ENCODE measurements at regions not wholly inside any gene's neighbourhood (a gene's known extent, or its start where the extent isn't known, plus 50 kb on each side); places are given as distances from the start of the nearest gene placed in this dataset.
"Not testable (repeated sequence)": the region's sequence is repeated elsewhere in the genome, so short reads cannot be mapped to it uniquely, and the experiment has no call there.

DNA sequence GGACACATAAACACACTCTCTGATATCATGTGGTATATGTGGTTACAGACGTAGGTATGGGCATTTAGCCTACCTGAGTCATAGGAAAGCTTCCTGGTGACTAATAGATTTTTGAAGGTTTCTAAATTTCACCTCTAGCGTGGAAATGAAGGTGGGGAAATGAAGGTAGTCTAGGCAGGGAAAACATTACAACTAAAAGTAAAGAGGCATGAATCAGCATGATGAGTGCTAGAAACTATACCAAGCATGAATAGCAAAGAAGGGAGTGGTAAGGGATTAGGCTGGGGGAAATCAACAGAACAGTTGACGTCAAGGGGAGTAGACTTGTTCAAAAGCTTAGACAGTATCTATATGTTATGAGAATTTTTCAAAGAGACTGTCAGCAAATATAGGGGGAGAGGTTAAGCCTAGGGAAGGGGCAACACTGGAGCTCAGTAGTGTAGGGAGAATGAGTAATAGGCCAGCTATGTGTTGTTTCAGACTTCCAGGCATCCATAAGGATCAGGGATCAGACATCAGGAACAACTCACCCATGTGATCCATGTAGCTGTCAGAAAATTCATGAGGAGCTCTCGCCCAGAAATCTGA lies 279.3 kb upstream of the DIPK2B start:
- DNase-seq (ENCODE audit: low read depth): no peak

DNA sequence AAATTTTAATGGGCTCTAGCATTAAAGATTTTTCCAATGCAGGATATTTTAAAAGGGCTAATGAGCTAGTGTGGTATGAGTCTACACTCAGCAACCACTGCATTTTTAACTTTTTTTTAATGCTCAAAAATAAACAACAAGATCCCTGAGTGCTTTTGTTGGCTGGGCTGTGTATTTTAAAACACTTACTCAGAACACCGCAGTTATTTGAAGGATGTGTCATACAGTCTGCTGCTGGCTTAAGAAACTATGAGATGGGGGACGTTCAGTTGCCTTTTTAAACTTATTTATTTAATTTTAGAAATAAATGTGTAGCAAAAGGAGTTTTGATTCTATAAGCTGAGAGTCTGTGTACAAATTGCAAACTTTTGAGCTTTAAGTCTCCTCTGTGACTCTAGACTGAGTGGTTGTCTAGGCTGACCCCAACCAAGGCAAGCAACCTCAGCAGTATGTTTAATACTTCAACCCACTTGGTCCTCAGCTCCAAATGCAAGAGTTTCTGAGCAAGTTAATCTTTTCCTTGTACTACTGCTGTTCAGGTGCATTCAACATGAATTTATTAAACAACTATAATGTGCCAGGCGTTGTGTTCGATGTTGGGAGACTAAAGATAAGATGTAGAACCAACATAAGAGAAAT lies 278.6 kb upstream of the DIPK2B start:
- no peak for DNase-seq (ENCODE audit: low read depth)

DNA sequence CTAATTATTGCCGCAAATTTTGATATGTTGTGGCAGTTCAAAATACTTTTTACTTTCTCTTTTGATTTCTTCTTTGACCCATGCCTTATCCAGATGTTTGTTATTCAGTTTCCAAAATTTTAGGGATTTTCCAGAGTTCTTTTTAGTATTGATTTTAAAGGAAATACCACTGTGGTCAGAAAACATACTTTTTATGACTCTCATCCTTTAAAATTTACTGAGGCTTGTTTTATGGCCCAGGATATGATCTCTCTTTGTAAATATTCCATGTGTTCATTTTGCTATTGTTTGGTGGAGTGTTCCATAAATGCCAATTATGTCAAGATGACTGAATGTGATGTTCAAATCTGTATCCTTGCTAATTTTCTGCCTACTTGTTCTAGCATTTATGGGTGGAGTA lies 272.3 kb upstream of the DIPK2B start:
- no peak for DNase-seq (ENCODE audit: low read depth)

DNA sequence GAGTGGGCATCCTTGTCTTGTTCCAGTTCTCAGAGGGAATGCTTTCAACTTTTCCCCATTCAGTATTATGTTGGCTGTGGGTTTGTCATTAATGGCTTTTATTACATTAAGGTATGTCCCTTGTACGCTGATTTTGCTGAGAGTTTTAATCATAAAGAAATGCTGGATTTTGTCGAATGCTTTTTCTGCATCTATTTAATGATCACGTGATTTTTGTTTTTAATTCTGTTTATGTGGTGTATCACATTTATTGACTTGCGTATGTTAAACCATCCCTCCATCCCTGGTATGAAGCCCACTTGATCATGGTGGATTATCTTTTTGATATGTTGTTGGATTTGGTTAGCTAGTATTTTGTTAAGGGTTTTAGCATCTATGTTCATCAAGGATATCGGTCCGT lies 266.9 kb upstream of the DIPK2B start:
- not testable (repeated sequence) for DNase-seq (ENCODE audit: low read depth)

DNA sequence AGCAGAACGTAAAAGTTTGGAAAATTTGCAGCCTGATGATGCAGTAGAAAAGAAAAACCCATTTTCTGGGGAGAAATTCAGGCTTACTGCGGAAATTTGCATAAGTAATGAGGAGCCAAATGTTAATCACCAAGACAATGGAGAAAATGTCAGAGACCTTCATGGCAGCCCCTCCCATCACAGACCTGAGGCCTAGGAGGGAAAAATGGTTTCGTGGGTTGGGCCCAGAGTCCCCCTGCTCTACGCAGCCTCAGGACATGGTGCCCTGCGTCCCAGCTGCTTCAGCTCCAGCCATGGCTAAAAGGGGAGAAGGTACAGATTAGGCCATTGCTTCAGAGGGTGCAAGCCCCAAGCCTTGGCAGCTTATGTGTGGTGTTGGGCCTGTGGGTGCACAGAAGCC lies 255.1 kb upstream of the DIPK2B start:
- not testable (repeated sequence) for DNase-seq (ENCODE audit: low read depth)

DNA sequence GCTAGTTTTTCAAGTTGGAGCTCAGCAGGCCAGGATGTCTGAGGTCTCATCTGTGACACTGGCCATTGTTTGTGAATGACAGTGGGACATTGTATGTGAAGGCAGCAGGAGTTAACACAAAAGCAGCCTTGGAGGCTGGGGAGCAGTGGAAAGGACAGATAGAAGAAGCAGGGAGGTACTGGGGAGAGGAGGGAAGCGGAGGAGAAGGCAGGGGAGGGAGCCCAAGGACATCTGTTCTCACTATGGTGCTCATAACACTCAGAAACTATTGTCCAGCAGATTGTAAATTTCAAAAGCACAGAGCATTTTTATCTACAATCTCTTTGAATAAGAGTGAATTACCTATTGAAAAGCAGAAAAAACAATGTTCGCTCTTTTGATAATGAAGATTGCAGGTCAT lies 253.6 kb upstream of the DIPK2B start:
- DNase-seq (ENCODE audit: low read depth): no peak

DNA sequence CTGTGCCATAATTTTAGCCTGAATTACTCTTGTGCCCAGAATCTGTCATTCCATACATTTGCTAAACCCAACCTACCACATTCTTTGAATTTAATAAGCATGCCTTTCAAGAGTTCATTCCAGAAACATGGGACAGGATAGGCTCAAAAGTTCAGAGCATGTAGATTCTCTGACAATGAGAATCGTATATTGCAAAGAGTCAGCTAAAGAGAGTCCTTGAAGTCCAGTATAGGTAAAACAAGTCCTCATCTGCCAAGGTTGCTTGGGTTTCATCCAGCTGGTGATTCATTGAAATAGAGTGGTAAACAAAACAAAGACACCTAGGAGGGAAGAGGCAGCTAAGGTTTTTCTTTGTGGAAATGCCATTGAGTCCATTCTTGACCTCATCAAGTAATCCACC lies 249.3 kb upstream of the DIPK2B start:
- no peak for DNase-seq (ENCODE audit: low read depth)

DNA sequence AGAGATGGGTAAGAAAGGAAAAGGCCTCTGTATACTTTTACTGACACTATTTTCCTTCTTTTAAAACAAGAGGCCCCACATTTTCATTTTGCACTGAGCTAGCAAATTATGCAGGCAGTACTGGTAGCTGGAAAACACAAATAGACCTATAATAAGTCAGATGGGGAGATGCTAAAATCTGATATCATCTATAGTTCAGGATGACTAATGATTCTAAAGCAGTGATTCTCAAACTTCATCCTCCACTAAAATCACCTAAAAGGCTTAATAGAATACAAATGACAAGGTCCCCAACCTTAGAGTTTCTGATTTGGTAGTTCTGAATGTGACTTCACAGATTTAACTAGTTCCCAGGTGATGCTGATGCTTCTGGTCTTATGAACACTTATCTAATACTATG lies 247.3 kb upstream of the DIPK2B start:
- DNase-seq (ENCODE audit: low read depth): no peak

DNA sequence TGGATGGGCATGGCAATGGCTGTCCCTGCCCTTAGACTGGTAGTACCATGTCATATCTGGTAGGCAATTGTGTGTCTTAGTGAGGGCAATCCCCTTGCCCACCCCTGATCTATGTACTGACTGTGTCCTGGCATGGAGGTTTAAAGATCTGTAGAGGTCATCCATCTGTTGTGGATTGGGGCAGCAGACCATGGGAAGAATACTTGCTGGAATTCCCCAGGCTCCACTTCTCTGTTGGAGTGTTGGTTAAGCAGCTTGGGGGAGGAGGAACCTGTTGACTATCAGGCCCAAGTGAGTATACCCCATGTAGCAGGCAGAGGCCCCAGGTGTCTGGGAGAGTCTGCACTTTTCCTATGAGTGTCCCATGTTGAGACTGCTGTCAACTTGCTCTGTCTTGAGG lies 246.7 kb upstream of the DIPK2B start:
- no peak for DNase-seq (ENCODE audit: low read depth)

DNA sequence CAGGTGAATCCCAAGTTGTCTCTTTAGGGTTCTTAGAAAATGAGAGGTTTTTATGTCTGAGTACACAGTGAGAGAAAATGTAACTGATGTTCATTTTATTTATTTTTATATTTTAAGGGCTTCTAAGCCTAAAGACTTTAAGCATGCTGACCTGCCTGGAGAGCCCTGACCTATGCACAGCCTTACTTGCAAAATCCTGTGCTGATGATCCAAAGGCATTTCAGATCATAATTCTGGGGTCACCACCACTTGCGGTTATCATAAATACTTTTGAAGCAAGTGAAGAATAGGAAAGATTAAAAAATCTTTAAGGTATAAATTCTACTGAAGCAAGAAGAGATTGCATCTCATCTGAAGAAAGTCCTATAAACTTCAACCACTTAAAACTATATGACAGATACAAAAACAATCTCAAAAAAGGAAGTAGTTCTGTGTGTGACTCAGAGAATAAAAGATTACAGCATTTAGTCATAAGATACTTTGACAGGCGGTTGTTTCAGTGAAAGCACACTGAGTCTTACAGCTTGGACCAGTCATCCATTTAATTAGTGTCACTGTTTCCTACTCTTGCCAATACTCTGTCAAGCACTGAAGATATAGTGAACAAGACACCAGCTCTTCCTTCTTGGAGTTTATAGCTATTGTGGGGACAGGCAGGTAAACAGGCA lies 245.2 kb upstream of the DIPK2B start:
- DNase-seq (ENCODE audit: low read depth): no peak

DNA sequence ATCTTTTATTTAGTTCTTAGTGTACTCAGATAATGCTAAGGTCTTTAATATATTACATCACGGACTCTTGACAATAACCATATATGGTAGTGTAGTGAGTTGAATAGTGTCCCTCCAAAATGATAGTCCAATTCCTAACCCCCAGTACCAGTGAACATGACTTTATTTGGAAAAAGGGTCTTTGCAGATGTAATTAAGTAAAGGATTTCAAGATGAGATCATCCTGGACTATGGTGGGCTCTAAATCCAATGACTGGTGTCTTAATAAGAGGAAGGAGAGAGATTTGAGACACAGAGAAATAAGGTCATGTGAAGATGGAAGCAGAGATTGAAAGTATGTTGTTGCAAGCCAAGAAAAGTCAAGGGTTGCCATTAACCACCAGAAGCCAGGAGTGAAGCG lies 236.5 kb upstream of the DIPK2B start:
- no peak for DNase-seq (ENCODE audit: low read depth)

DNA sequence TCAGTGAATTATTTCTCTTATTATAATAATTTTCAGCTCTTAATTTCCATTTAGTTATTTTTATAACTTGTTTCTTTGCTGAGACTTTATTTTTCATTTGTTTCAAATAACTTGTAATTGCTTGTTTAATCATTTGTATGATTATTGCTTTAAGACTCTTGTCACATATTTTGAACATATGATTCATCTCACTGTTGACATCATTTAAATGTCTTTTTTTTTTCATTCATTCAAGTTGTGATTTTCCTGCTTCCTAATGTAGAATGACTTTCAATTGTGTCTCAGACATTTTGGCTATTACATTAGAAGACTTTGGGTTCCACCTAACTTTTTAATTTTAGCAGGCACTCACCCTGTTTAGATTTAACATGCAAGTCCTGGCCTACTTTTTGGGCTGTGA lies 234.8 kb upstream of the DIPK2B start:
- DNase-seq (ENCODE audit: low read depth): no peak

DNA sequence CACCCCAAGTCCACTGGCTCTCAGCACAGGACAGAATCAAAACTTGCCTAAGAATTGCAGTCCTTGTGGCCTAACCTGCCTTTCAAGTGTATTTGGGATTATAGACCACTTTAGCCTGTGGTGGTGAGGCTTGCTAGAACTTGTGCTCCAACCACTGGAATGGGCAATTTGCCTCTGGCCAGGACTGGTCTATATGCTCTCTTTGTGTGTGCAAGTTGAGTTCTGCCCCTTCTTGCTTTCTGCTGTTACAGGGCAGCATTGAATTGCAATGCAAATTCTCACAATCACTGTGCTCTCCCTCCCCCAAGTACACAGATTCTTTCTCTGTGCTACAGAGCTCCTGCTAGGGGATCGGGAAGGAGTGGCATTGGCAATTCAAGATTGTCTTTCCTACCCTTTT lies 233.6 kb upstream of the DIPK2B start:
- no peak for DNase-seq (ENCODE audit: low read depth)

DNA sequence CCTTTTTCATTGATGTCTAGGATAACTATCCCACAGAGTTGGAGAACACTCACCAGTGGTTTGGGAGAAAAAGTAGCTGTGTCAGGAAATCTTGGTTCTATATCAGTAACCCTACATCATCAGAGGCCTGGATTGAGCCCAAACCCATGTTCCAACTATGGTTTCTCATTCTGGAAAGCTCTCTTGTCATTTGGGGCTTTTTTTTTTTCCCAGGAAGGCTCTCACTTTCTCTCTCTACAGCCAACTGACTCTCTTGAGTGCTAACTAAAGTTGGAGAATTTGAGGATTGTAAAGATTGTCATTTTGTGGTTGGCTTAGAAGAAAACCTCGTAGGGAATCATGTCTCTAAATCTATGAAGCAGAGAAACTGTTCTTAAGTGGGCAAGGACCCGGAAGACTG lies 228.2 kb upstream of the DIPK2B start:
- DNase-seq (ENCODE audit: low read depth): no peak

DNA sequence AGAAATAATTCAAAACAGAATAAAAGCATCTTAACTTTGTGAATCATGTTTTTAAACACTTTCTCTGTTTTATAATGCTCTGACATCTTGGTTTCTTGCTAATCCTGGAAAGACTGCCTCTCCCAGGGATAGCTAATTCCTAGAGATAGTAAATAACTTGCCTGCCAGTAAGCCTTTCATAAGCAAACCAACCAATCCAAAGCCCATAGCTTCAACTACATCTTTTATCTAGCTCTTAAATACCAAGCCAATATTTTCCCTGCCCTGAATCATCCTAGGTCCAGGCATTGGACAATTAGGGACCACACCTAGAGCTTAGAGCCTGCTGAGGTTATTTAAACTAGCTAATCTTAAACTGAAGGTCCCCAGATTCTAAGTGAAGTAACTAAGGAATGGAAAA lies 223.7 kb upstream of the DIPK2B start:
- no peak for DNase-seq (ENCODE audit: low read depth)

DNA sequence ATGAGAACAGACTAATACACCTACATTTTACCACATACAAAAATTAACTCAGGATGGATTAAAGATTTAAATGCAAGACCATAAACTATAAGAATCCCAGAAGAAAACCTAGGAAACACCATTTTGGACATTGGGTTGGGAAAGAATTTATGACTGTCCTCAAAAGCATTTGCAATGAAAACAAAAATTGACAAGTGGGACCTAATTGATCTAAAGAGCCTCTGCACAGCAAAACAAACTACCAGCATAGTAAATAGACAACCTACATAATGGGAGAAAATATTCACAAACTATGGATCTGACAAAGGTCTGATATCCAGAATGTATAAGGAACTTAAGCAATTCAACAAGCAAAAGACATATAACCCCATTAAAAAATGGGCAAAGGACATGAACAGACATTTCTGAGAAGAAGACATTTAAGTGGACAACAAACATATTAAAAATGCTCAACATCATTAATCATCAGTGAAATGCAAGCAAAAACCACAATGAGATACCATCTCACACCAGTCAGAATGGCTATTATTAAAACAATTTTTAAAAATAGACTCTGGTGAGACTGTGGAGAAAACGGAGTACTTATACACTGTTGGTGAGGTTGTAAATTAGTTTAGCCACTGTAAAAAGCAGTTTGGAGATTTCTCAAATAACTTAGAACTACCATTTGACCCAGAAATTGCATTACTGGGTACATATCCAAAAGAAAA lies 221.7 kb upstream of the DIPK2B start:
- DNase-seq (ENCODE audit: low read depth): no peak

DNA sequence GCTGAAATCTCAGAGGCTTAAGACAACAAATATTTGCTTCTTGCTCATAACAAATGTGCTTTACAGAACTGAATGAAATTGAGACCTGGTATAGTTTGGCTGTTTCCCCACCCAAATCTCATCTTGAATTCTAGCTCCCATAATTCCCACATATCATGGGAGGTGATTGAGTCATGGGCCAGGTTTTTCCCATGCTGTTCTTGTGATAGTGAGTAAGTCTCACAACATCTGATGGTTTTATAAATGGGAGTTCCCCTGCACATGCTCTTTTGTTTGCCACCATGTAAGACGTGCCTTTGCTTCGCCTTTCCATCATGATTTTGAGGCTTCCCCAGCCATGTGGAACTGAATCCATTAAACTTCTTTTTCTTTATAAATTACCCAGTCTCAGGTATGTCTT lies 221.1 kb upstream of the DIPK2B start:
- no peak for DNase-seq (ENCODE audit: low read depth)

DNA sequence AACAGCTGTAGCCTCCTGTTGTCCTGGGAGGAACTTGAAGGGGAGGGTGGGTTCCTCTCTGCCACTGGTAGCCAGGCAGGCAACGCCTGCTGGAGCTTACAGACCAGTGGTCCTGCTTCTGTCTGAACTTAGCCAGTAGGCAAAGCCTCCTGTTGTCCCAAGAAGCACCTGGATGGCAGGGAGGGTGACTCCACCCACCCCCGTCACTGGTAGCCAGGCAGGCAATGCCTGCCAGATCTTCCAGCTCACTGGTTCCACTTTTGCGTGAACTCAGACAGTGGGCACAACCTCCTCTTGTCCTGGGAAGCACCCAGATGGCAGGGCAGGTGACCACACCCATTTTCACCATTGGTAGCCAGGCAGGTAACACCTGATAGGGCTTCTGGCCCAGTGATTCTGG lies 203.5 kb upstream of the DIPK2B start:
- no peak for DNase-seq (ENCODE audit: low read depth)

DNA sequence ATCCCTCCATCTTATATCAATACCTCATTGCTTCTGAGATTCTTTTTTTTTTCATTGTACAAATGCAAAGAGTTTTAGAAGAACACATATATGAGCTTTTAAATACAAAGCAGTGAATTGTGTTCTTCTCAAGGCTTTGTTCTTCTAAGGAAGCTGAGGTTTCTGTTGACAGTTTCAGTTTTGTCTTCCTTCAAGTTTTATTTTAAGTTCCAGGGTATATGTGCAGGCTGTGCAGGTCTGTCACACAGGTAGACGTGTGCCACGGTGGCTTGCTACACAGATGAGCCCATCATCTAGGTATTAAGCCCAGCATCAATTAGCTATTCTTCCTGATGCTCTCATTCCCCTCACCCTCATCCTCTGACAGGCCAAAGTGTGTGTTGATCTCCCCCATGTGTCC lies 201.2 kb upstream of the DIPK2B start:
- no peak for DNase-seq (ENCODE audit: low read depth)

DNA sequence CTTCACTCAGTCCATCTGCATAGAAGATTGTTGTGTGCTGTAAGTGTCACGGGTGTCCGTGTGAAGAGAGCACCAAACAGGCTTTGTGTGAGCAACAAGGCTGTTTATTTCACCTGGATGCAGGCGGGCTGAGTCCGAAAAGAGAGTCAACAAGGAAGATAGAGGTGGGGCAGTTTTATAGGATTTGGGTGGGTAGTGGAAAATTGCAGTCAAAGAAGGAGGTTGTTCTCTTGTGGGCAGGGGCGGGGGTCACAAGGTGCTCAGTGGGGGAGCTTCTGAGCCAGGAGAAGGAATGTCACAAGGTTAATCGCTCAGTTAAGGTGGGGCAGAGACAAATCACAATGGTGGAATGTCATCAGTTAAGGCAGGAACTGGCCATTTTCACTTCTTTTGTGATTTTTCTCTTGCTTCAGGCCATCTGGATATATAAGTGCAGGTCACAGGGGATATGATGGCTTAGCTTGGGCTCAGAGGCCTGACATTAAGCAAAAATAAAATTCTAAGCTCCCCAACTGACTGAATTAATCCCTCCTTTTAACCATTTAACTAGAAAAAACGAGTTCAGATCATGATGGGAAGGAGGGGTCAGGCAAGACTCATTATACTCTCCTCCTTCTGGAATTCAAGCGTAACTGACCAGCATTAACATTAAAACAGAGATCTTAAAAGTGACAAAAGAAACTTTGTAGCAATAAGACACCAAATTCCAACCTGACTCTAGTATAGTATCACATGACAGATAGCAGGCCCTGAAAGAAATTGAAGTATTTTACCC lies 200.5 kb upstream of the DIPK2B start:
- not testable (repeated sequence) for DNase-seq (ENCODE audit: low read depth)

DNA sequence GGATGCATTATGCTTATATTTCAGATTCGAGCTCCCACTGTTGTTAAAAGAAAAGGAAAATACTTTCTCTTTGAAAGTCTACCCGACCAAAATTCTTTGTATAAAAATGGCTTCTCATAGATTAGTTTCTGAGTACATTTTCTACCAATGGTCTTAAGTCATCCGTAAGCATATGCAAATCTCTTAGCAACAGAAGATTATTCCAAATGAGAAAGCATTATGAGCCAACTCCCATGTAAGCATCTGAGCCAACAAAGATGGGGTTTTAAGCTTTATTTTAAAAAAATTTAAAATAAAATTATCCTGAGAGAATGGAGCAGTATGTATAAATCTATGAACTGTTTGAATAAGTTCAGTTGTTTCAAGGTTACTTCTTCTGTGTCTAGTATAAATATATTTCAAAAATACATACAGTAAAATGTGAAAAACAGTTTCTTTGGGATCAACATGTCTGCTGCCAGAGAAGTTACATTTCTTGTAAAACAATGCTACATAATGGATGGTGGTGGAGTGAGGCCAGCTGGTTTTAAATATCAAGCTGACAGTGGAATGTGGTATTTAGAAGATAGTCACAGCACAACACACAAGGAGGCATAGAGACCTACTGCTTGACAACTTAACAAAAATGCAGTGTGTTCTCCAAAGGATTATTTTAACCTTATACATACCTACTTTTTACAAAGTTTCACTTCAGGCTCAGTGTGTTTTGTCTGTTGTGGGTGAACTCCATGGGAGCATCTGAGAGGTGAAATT lies 199.5 kb upstream of the DIPK2B start:
- no peak for DNase-seq (ENCODE audit: low read depth)

DNA sequence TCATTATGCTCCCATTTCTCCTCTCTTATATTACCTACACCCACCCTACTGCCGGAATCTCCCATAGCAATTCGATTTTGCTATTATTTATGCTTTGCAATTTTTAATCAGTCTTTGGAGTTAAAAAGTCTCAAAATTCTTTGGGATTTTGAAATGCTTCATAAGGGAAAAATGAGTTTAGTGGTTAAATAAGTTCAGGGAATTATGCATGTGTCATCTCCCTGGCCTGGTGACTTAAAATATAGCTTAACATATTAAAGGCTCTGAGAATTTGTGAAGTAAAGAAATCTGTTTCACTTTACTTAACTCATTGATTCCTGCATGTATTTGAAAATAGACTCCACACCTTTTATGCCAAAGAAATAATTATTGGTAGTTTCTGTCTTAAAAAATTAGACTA lies 185.1 kb upstream of the DIPK2B start:
- no peak for DNase-seq (ENCODE audit: low read depth)
